Stimulated activated naive CD8-positive, alpha-beta T cell treated with anti-CD3 and anti-CD28 coated beads, Interleukin-15, amount 100 ng/mL, for 72 hours (primary cell): ENCODE measurements at regions not wholly inside any gene's neighbourhood (a gene's known extent, or its start where the extent isn't known, plus 50 kb on each side); places are given as distances from the start of the nearest gene placed in this dataset.

Experiments
- ATAC-seq: fragments of 150-1000 bp; cut with Tn5 transposase; 2 replicates; pipeline ENCODE4 v1.10.0; 2021; ENCODE audit warnings: mild to moderate bottlenecking, moderate library complexity
- DNase-seq, 2 donors: peaks; one replicate each; pipeline ENCODE4 v3.0.0; 2021 to 2022
- H3K27ac Mint-ChIP-seq, 2 donors: one replicate each; pipeline ENCODE4 v1.8.0; 2022; ENCODE audit warnings: mild to moderate bottlenecking in 2 of 2, mixed read lengths in 2 of 2, moderate library complexity in 2 of 2
- H3K27me3 Mint-ChIP-seq: one replicate; pipeline ENCODE4 v1.8.0; 2022; ENCODE audit warnings: mixed read lengths
- H3K4me1 Mint-ChIP-seq: one replicate; pipeline ENCODE4 v1.8.0; 2022; ENCODE audit warnings: mild to moderate bottlenecking, mixed read lengths
- H3K4me3 Mint-ChIP-seq, 2 donors: one replicate each; pipeline ENCODE4 v1.8.0; 2022; ENCODE audit warnings: mild to moderate bottlenecking in 2 of 2, mixed read lengths in 2 of 2, moderate library complexity in 1 of 2
- H3K9me3 Mint-ChIP-seq, 2 donors: one replicate each; pipeline ENCODE4 v1.8.0; 2022; ENCODE audit warnings: mixed read lengths in 2 of 2

GRCh38 chr1:204801211-204801610 is 69.5 kb upstream of the NFASC start:
- peaks cover 1% of the 10 kb centered on the region for H3K4me1 Mint-ChIP-seq
- no peaks in the 10 kb centered on the region for H3K9me3 Mint-ChIP-seq
- ATAC-seq (no peak), DNase-seq (no peak)
- H3K4me3 Mint-ChIP-seq = no peak overlapping the region
- no peaks in the 10 kb centered on the region for H3K27me3 Mint-ChIP-seq
- no peak overlapping the region for H3K27ac Mint-ChIP-seq

DNA sequence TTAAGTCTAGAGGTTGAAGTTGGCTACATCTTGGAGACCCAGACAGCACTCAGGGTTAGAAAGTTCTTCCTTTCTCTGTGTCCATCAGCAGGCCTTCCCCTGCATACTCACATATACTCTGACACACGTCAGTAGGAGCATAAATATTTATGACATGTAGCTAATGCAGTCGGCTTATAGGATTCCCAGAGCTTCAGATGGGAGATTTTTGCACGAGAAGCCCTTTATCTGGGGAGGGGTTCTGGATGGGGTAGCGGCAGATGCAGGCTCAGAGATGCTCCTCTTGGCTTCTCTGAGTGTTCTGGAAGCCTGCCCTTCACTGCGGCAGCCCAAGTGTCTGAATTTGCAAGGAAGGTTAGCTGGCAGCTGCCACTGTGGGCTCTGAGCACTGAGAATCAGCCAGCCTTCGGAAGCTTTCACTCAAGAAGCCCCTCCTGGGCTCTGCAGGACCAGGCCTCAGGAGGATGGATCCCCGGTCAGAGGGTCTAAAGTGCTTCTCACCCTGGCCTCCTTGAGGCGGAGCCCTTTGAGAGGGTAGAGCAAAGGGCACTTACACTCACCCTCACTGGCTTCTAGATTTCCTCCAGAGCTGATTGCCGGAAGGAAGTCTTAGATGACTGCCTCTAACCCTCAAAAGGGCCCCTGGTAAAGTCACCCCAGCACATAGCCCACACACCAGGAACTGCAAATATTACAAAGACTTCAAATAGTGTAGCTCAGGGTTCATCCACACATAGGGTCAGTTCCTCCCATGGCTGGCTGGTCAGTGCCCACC is 68.1 kb upstream of the NFASC start:
- Mint-ChIP-seq H3K9me3 (no peaks in the 10 kb centered on the region), H3K4me1 (peaks cover 10% of the 10 kb centered on the region), H3K27me3 (no peaks in the 10 kb centered on the region), H3K4me3 (no peak overlapping the region), H3K27ac (peak overlapping the region in 1 of 2 donors; percentile 54)
- ATAC-seq (no peak), DNase-seq (no peak)

GRCh38 chr1:204803607-204804006 is 67.1 kb upstream of the NFASC start:
- H3K9me3 Mint-ChIP-seq = no peaks in the 10 kb centered on the region
- H3K27ac Mint-ChIP-seq = no peak overlapping the region
- peaks cover 10% of the 10 kb centered on the region for H3K4me1 Mint-ChIP-seq
- no peak overlapping the region for H3K4me3 Mint-ChIP-seq
- H3K27me3 Mint-ChIP-seq = no peaks in the 10 kb centered on the region
- ATAC-seq (no peak), DNase-seq (no peak)

DNA sequence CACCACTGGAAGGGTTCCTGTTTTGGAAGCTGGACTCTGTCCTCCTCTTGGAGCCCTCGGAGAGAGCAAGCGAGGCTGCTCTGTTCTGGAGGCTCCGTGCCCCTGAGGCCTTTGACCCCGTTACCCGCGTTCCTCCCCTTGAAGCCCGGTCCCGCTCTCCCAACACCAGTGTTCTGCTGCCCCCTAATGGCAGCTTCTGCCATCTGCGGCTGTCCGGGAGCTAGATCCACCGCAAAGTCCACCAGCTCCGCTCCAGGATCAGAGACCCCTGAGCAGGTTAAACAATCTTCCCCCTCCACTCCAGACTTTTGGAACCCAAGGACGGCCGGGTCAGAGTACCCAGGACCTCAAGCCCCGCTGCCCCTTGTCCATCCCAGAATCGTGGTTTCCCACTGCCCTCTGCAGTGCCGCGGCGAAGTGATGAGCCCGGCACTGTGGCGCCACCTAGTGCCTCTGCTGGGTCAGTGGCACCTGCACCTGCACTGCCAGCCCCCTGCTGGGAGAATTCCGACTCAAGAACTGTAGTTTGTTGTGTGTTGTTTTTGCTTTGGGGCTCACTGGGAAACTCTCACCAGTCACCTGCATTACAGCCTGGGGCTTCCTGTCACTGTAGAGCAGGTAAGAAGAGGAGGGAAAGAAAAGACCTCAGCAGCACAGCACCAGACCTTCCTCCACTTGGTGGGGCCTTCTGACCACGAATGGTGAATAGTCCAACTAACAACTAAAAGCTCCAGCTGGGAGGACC is 63.5 kb upstream of the NFASC start:
- Mint-ChIP-seq H3K4me1 (peaks cover 10% of the 10 kb centered on the region), H3K27me3 (no peaks in the 10 kb centered on the region), H3K27ac (peak overlapping the region; percentile 7 to 91), H3K4me3 (peak overlapping the region; percentile 85 to 87), H3K9me3 (no peaks in the 10 kb centered on the region)
- ATAC-seq (peak; percentile 96), DNase-seq (peak; percentile 88 to 92)

DNA sequence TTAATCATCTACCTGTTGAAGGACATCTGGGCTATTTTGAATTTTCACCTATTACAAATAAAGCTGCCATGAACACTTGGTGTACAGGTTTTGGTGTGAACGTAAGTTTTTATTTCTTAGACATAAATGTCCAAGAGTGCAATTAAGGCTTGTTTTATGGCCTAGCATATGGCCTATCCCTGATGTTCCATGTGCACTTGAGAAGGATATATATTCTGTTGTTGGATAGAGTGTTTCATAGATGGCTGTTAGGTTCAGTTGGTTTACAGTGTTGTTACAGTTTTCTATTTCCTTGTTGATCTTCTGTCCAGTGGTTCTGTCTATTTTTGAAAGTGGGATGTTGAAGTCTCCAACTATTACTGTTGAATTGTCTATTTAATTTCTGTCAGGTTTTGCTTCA is 61.2 kb upstream of the NFASC start:
- Mint-ChIP-seq H3K27me3 (peaks cover 7% of the 10 kb centered on the region), H3K4me3 (no peak overlapping the region), H3K9me3 (no peaks in the 10 kb centered on the region), H3K4me1 (peaks cover 10% of the 10 kb centered on the region), H3K27ac (peak overlapping the region in 1 of 2 donors; percentile 5)
- DNase-seq (no peak), ATAC-seq (no peak)

DNA sequence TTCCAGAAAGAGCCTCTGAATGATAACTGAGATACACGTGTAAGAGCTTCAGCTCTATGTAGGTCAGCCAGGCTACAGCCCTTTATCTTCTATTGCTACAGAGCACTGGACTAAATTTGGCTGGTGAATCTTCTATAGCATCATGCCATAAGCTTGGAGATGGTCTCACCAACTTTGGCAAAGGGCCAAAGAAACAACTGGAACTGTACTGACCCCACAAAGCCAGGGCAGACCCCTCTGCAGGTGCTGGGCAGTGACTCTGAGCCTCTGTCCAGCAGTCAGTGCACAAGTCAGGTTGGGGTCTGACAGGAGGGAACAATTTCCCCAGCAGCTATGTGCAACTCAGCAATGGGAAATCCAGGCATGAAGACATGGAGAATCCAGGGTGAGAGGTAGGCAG is 57.8 kb upstream of the NFASC start:
- Mint-ChIP-seq H3K4me1 (no peaks in the 10 kb centered on the region), H3K4me3 (no peak overlapping the region), H3K9me3 (no peaks in the 10 kb centered on the region), H3K27ac (no peak overlapping the region), H3K27me3 (peaks cover 18% of the 10 kb centered on the region)
- ATAC-seq (no peak), DNase-seq (no peak)

GRCh38 chr1:204813522-204813921 is 57.1 kb upstream of the NFASC start:
- no peak overlapping the region for H3K27ac Mint-ChIP-seq
- no peak for ATAC-seq
- no peaks in the 10 kb centered on the region for H3K9me3 Mint-ChIP-seq
- peaks cover 18% of the 10 kb centered on the region for H3K27me3 Mint-ChIP-seq
- DNase-seq = no peak
- H3K4me1 Mint-ChIP-seq = no peaks in the 10 kb centered on the region
- H3K4me3 Mint-ChIP-seq = no peak overlapping the region

- no peaks in the 10 kb centered on the region for H3K9me3 Mint-ChIP-seq
- peaks cover 18% of the 10 kb centered on the region for H3K27me3 Mint-ChIP-seq
- no peaks in the 10 kb centered on the region for H3K4me1 Mint-ChIP-seq
- H3K27ac Mint-ChIP-seq = no peak overlapping the region
- ATAC-seq (no peak), DNase-seq (no peak)
- no peak overlapping the region for H3K4me3 Mint-ChIP-seq
These were observed 56.3 kb upstream of the NFASC start for GRCh38 chr1:204814166-204814884.

GRCh38 chr1:204817341-204817740 is 53.3 kb upstream of the NFASC start:
- no peak overlapping the region for H3K27ac Mint-ChIP-seq
- H3K9me3 Mint-ChIP-seq = no peaks in the 10 kb centered on the region
- no peaks in the 10 kb centered on the region for H3K4me1 Mint-ChIP-seq
- DNase-seq (no peak), ATAC-seq (no peak)
- no peak overlapping the region for H3K4me3 Mint-ChIP-seq
- H3K27me3 Mint-ChIP-seq = peaks cover 18% of the 10 kb centered on the region

GRCh38 chr1:204818998-204819397 is 51.7 kb upstream of the NFASC start:
- no peak for ATAC-seq

GRCh38 chr1:204819495-204819894 is 51.2 kb upstream of the NFASC start:
- Mint-ChIP-seq H3K27me3 (peaks cover 12% of the 10 kb centered on the region), H3K4me1 (no peaks in the 10 kb centered on the region), H3K27ac (no peak overlapping the region), H3K4me3 (no peak overlapping the region), H3K9me3 (no peaks in the 10 kb centered on the region)
- no peak for ATAC-seq
- DNase-seq = no peak

More at GRCh38 chr1:204818998-204819397, 51.7 kb upstream of the NFASC start:
- H3K27me3 Mint-ChIP-seq = peaks cover 17% of the 10 kb centered on the region
- H3K4me1 Mint-ChIP-seq = no peaks in the 10 kb centered on the region
- DNase-seq = no peak
- no peak overlapping the region for H3K27ac Mint-ChIP-seq
- H3K9me3 Mint-ChIP-seq = no peaks in the 10 kb centered on the region
- H3K4me3 Mint-ChIP-seq = no peak overlapping the region
